AG10803 (cell line): ENCODE measurements at regions not wholly inside any gene's neighbourhood (a gene's known extent, or its start where the extent isn't known, plus 50 kb on each side); places are given as distances from the start of the nearest gene placed in this dataset.

ENCODE experiments used
- DNase-seq: peaks from one replicate; pipeline ENCODE4 v3.0.0; 2010; ENCODE audit warnings: low read depth
- H3K4me3 ChIP-seq: 2 replicates; pipeline ENCODE4 v1.5.1; 2011; ENCODE audit warnings: mild to moderate bottlenecking, low read length, control low read depth
- CTCF ChIP-seq: conservative IDR thresholded peaks from 2 replicates; pipeline ENCODE4 v1.5.1; 2011; ENCODE audit warnings: mild to moderate bottlenecking, low read length, control low read depth, inconsistent platforms

GRCh38 chr7:148472406-148472805, 118.2 kb upstream of the C7orf33 start:
- no peak overlapping the region for H3K4me3 ChIP-seq
- no peak for DNase-seq
- no peak for TF ChIP-seq CTCF

GRCh38 chr7:148473703-148474480, 116.7 kb upstream of the C7orf33 start:
- H3K4me3 ChIP-seq = no peak overlapping the region
- DNase-seq = no peak
- TF ChIP-seq CTCF = no peak

GRCh38 chr7:148474481-148475025, 116.0 kb upstream of the C7orf33 start:
- no peak for DNase-seq
- TF ChIP-seq CTCF = no peak
- no peak overlapping the region for H3K4me3 ChIP-seq

- no peak for TF ChIP-seq CTCF
- H3K4me3 ChIP-seq = no peak overlapping the region
- no peak for DNase-seq
These were observed 112.0 kb upstream of the C7orf33 start for GRCh38 chr7:148478551-148478950.

GRCh38 chr7:148480479-148481146, 110.0 kb upstream of the C7orf33 start:
- H3K4me3 ChIP-seq = no peak overlapping the region
- TF ChIP-seq CTCF = no peak
- no peak for DNase-seq

GRCh38 chr7:148481147-148481526, 109.4 kb upstream of the C7orf33 start:
- DNase-seq = no peak
- H3K4me3 ChIP-seq = no peak overlapping the region

More at GRCh38 chr7:148481147-148481526, 109.4 kb upstream of the C7orf33 start:
- TF ChIP-seq CTCF = no peak
